HEK293T (cell line): ENCODE measurements at regions not wholly inside any gene's neighbourhood (a gene's known extent, or its start where the extent isn't known, plus 50 kb on each side); places are given as distances from the start of the nearest gene placed in this dataset.
"Not testable (repeated sequence)": the region's sequence is repeated elsewhere in the genome, so short reads cannot be mapped to it uniquely, and the experiment has no call there.

Source experiments
- BHLHE40 ChIP-seq: fragments of 450-650 bp; IDR thresholded peaks from 2 replicates; pipeline ENCODE4 v1.6.1; 2016; ENCODE audit warnings: mild to moderate bottlenecking, moderate library complexity, borderline replicate concordance
- CTBP1 ChIP-seq: fragments of 450-650 bp; IDR thresholded peaks from 2 replicates; pipeline ENCODE4 v1.6.1; 2016; ENCODE audit warnings: borderline replicate concordance
- HDGF ChIP-seq: fragments of 450-650 bp; IDR thresholded peaks from 2 replicates; pipeline ENCODE4 v1.6.1; 2017; ENCODE audit warnings: antibody characterized with exemption, borderline replicate concordance
- SP1 ChIP-seq: fragments of 450-650 bp; IDR thresholded peaks from 2 replicates; pipeline ENCODE4 v1.6.1; 2017
- SUZ12 ChIP-seq: fragments of 450-650 bp; IDR thresholded peaks from 2 replicates; pipeline ENCODE4 v1.6.1; 2016; ENCODE audit warnings: mild to moderate bottlenecking
- TARDBP ChIP-seq: fragments of 450-650 bp; IDR thresholded peaks from 2 replicates; pipeline ENCODE4 v1.6.1; 2016

DNA sequence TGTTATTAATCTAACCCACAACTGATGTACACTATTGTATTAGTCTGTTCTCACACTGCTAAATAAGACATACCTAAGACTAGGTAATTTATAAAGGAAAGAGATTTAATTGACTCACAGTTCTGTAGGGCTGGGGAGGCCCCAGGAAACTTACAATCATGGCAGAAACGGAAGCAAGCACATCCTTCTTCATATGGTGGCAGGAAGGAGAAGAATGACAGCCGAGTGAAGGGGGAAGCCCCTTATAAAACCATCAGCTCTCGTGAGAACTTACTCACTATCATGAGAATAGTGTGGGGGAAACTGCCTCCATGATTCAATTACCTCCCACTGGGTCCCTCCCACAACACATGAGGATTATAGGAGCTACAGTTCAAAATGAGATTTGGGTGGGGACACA is 210.3 kb upstream of the POU1F1 start:
- TF ChIP-seq TARDBP, SUZ12, HDGF, SP1, BHLHE40, CTBP1: not testable (repeated sequence)
